Prostate gland (tissue), 2 donors: ENCODE measurements at regions not wholly inside any gene's neighbourhood (a gene's known extent, or its start where the extent isn't known, plus 50 kb on each side); places are given as distances from the start of the nearest gene placed in this dataset.

ENCODE experiments used
- DNase-seq: peaks from one replicate; pipeline ENCODE4 v3.0.0-alpha.2; 2019; ENCODE audit warnings: low spot score
- H3K27ac ChIP-seq, 2 donors: fragments of 200-600 bp; sonication (generic); 2 replicates each; pipeline ENCODE4 v1.5.1; 2017 to 2019
- H3K27me3 ChIP-seq: fragments of 200-600 bp; sonication (generic); replicated peaks from 2 replicates; pipeline ENCODE4 v1.5.1; 2019; ENCODE audit not compliant: insufficient read depth
- H3K36me3 ChIP-seq, 2 donors: fragments of 200-600 bp; sonication (generic); 1 replicate in 1 of 2; 2 replicates in 1 of 2; pipeline versions ENCODE4 v1.5.1 to v1.8.1; 2017 to 2019
- H3K4me1 ChIP-seq: fragments of 200-600 bp; sonication (generic); replicated peaks from 2 replicates; pipeline ENCODE4 v1.5.1; 2019
- H3K4me3 ChIP-seq, 2 donors: fragments of 200-600 bp; sonication (generic); 2 replicates each; pipeline ENCODE4 v1.5.1; 2017 to 2019
- H3K9me3 ChIP-seq: fragments of 200-600 bp; sonication (generic); 2 replicates; pipeline ENCODE4 v1.5.1; 2017
- POLR2A ChIP-seq: fragments of 450-650 bp; IDR thresholded peaks from one replicate; pipeline ENCODE4 v1.6.1; 2016; ENCODE audit warnings: antibody characterized with exemption, mild to moderate bottlenecking
- POLR2AphosphoS5 ChIP-seq: sonication (generic); formaldehyde crosslinking; IDR thresholded peaks from one replicate; pipeline ENCODE4 v1.6.1; 2017; ENCODE audit warnings: antibody characterized with exemption
- WGBS: methylation state at CpG from one replicate; pipeline ENCODE4 v1.1.5; 2018; 5-methylcytosine and 5-hydroxymethylcytosine counted together
- intact Hi-C: fragments of 100-400 bp; cut with DNase I; formaldehyde crosslinking; loops from one replicate; pipeline ENCODE4 v1.14.2; 2022
- TF ChIP-seq, protein P1 (sequence below), 4 experiments: fragments of 200-600 bp in 2 of 4; fragments of 450-650 bp in 2 of 4; sonication (generic) in 2 of 4; IDR thresholded peaks; 1 replicate in 3 of 4; 2 replicates in 1 of 4; pipeline ENCODE4 v1.5.1; 2016 to 2019; ENCODE audit warnings: antibody characterized with exemption in 4 of 4, mild to moderate bottlenecking in 2 of 4, moderate library complexity in 2 of 4

DNA sequence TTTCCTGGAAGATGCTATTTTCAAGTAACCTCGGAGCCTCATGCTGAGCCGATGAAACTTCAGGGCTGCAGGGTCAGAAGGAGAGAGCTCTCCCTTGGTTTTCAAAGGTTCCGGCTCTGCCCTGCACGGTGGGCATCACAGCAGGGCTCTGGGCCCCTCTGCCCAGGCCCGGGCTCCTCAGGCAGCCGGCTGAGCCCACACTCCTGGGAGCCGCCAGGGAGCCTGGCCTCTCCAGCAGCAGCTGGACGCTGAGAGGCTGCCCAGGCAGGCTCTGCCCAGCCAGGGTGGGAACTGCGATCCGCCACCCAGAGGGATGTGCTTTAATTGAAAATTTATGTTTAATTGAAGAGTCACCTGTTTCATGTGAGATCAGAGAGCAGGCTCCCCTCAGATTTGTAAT lies 97.5 kb upstream of the MGMT start:
- WGBS = 40% methylated on average over 10 of the region's 10 CpGs
- intact Hi-C loops = no loop called here
- no peaks in the 10 kb centered on the region for H3K9me3 ChIP-seq
- H3K27me3 ChIP-seq = peaks cover 4% of the 10 kb centered on the region
- no peak overlapping the region for H3K27ac ChIP-seq
- no peak for DNase-seq
- H3K4me1 ChIP-seq = no peaks in the 10 kb centered on the region
- TF ChIP-seq, protein P1, sequence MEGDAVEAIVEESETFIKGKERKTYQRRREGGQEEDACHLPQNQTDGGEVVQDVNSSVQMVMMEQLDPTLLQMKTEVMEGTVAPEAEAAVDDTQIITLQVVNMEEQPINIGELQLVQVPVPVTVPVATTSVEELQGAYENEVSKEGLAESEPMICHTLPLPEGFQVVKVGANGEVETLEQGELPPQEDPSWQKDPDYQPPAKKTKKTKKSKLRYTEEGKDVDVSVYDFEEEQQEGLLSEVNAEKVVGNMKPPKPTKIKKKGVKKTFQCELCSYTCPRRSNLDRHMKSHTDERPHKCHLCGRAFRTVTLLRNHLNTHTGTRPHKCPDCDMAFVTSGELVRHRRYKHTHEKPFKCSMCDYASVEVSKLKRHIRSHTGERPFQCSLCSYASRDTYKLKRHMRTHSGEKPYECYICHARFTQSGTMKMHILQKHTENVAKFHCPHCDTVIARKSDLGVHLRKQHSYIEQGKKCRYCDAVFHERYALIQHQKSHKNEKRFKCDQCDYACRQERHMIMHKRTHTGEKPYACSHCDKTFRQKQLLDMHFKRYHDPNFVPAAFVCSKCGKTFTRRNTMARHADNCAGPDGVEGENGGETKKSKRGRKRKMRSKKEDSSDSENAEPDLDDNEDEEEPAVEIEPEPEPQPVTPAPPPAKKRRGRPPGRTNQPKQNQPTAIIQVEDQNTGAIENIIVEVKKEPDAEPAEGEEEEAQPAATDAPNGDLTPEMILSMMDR (IDR thresholded peaks at IDR 0.05) = no peak
- no peaks in the 10 kb centered on the region for H3K36me3 ChIP-seq
- H3K4me3 ChIP-seq = no peak overlapping the region

DNA sequence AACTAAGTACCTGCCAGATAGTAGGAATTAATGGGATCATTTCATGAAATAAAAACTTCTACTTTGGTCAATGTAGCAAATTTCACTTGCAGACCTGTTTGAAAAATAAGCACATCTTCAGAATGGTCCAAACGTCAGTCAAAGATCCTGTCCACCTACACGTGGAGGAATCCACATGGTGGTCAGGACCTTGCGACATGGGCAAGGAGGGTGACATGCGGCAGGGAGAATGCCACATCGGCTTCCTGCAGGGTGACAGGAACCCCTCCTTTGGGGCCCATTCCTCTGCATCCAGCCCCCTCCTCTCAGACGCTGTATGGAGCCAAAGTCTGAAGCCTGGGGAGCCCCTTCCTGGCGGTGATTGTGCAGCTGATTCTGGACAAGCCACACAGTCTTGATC lies 95.5 kb upstream of the MGMT start:
- WGBS = 71% methylated on average over 7 of the region's 7 CpGs
- H3K27me3 ChIP-seq = peaks cover 4% of the 10 kb centered on the region
- no peak for DNase-seq
- no peak overlapping the region for H3K27ac ChIP-seq
- no peaks in the 10 kb centered on the region for H3K4me1 ChIP-seq
- no peaks in the 10 kb centered on the region for H3K9me3 ChIP-seq
- no peaks in the 10 kb centered on the region for H3K36me3 ChIP-seq
- H3K4me3 ChIP-seq = no peak overlapping the region
- intact Hi-C loops = no loop called here
- TF ChIP-seq POLR2AphosphoS5 (no peak), POLR2A (no peak)
- TF ChIP-seq, protein P1 (IDR thresholded peaks at IDR 0.05) = no peak

DNA sequence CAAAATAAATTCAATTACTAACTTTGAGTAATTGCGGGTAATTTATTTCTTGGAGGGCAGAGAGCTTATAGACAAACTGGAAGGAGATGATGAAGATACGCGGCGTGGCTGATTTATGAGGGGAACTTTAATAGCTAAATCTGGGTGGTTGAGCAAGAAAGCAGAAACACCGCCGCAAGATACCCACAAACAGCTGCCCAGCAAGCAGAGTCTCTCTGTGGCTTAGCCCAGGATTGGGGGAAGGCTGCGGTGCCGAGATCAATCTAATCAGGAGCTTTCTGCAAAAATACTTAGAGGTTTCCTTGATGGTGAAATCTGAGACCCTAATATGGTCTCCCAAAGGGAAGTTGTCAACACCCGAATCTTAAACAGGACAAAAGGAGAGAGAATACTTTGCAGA lies 94.9 kb upstream of the MGMT start:
- Histone ChIP-seq H3K4me3 (no peak overlapping the region), H3K36me3 (no peaks in the 10 kb centered on the region), H3K27me3 (peaks cover 4% of the 10 kb centered on the region), H3K27ac (no peak overlapping the region), H3K4me1 (no peaks in the 10 kb centered on the region), H3K9me3 (no peaks in the 10 kb centered on the region)
- intact Hi-C loops = no loop called here
- no peak for DNase-seq
- WGBS = 24% methylated on average over 9 of the region's 9 CpGs
- TF ChIP-seq, protein P1 (IDR thresholded peaks at IDR 0.05) = no peak
- TF ChIP-seq POLR2A (no peak), POLR2AphosphoS5 (no peak)

DNA sequence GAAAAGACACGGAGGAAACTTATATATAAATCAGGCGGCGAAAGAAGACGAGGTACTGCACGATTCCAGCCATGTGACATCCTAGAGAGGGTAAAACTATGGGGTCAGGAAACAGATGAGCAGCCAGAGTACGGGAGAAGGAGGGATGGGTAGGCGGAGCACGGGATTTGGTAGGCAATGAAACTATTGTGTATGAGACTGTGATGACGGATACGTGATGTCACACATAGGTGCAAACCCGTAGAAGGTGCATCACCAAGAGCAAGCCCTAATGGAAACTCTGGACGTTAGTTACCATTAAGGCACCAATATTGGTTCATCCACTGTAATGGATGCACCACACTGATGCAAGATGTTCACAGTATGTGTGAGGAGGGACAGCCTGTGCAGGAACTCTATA lies 93.8 kb upstream of the MGMT start:
- TF ChIP-seq POLR2A (no peak), POLR2AphosphoS5 (no peak)
- TF ChIP-seq, protein P1 (IDR thresholded peaks at IDR 0.05) = no peak
- Histone ChIP-seq H3K4me1 (no peaks in the 10 kb centered on the region), H3K9me3 (no peaks in the 10 kb centered on the region), H3K27me3 (no peaks in the 10 kb centered on the region), H3K27ac (no peak overlapping the region), H3K4me3 (no peak overlapping the region), H3K36me3 (no peaks in the 10 kb centered on the region)
- intact Hi-C loops = no loop called here
- no peak for DNase-seq
- WGBS = 92% methylated on average over 12 of the region's 12 CpGs

DNA sequence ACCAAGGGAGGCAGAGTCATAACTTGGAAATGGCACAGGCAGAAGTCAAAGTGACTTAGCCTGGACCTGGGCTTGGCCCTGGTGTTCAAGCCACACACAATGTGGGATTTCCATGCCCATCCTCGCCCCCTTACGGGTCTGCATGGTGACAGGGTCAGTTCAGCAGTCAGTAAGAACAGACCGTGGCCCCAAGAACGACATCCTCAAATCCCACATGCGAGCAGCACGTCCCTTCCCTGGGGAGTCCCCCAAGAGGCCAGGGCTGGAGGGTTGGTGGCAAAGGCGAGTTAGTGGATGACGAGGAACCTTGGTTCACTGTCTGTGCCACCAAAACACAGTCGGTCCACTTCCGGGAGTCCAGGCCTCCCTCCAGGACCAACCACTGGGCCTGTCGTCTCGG lies 93.3 kb upstream of the MGMT start:
- TF ChIP-seq, protein P1 (IDR thresholded peaks at IDR 0.05) = no peak
- no peak for TF ChIP-seq POLR2A
- no peak for TF ChIP-seq POLR2AphosphoS5
- WGBS = 97% methylated on average over 12 of the region's 12 CpGs

More for the DNA sequence above, 93.3 kb upstream of the MGMT start:
- no peak for DNase-seq
- H3K9me3 ChIP-seq = no peaks in the 10 kb centered on the region
- no peaks in the 10 kb centered on the region for H3K36me3 ChIP-seq
- no peaks in the 10 kb centered on the region for H3K27me3 ChIP-seq
- no peak overlapping the region for H3K4me3 ChIP-seq
- intact Hi-C loops = no loop called here
- no peaks in the 10 kb centered on the region for H3K4me1 ChIP-seq
- no peak overlapping the region for H3K27ac ChIP-seq
